DMS 273 treated with DMSO at 0.1 percent for 48 hours (cell line): ENCODE measurements at regions not wholly inside any gene's neighbourhood (a gene's known extent, or its start where the extent isn't known, plus 50 kb on each side); places are given as distances from the start of the nearest gene placed in this dataset.

Experiments
- DNase-seq: peaks from one replicate; lab custom pipeline; 2025; lab: John Stamatoyannopoulos, UW

- DNase-seq: no peak
Observed at GRCh38 chr11:130585545-130585944, 137.1 kb downstream of the ADAMTS15 start.

DNA sequence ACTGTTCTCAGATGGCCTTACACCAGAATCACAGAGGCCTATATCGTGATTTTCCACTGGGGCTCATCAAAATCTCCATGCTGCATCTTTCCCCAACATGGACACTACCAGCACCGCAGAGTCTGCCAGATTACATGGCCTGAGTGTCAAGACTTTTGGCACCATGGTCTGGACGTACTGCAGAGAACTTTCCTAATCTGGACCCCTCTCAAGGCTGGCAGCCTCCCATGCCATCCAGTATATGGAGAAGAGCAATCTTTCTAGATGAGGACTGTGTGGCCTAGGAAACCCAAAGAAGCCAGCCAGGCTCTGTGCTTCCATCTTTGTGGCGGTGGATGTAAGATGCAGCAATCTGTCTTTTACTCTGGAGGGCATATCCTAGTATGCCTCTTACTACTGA is 139.2 kb downstream of the ADAMTS15 start:
- DNase-seq: no peak

DNA sequence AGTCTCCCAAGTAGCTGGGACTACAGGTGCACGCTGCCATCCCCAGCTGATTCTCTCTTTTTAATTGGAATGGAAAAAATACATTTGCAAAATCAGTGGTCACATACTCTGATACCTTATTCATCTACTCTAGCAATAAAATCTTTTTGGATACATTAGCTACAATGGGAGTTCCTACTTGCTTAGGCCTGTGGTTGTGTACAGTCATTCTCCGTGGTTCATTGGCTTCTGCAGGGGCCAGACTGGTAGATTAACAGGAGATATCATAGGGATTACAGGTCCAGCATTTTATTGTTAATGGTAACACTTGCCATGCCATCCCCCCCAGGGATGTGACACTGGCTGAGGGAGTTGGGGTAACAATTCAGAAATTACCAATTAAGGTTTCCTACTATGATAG is 140.0 kb downstream of the ADAMTS15 start:
- no peak for DNase-seq

DNA sequence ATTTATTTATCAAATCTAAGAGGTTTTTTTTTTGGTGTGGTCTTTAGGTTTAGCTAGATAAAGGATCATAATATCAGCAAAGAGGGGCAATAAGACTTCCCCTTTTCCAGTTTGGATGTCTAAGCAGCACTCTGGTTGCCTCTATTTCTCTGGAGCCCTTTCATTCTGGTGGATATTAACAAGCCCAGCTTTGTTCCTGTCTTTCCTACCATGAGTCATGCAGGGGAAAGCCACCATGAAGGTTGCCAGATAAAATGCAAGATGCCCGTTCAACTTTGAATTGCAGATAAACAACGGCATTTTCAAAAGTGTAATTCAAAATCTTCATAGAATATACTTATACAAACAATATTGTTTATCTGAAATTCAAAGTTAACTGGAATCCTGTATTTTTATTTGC is 143.6 kb downstream of the ADAMTS15 start:
- DNase-seq: no peak

GRCh38 chr11:130593064-130593463 is 144.6 kb downstream of the ADAMTS15 start:
- no peak for DNase-seq

- no peak for DNase-seq
Observed at GRCh38 chr11:130598433-130598832, 150.0 kb downstream of the ADAMTS15 start.

- DNase-seq: no peak
Observed at GRCh38 chr11:130599073-130599654, 150.7 kb downstream of the ADAMTS15 start.

GRCh38 chr11:130600139-130600538 is 151.7 kb downstream of the ADAMTS15 start:
- no peak for DNase-seq

DNA sequence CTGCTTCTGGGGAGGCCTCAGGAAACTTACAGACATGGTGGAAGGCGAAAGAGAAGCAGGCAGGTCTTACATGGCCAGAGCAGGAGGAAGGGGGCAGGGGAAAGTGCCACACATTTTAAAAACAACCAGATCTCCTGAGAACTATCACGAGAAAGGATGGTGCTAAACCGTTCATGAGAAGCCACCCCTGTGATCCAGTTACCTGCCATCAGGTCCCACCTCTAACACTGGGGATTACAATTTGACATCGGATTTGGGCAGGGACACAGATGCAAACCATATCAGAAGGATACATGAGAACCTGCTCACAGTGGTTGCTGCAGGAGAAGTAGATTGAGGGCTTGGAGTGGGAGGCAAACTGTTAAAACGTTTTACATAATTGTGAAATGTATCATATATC is 152.2 kb downstream of the ADAMTS15 start:
- no peak for DNase-seq

- DNase-seq: no peak
Observed at GRCh38 chr11:130601141-130601540, 152.7 kb downstream of the ADAMTS15 start.

DNA sequence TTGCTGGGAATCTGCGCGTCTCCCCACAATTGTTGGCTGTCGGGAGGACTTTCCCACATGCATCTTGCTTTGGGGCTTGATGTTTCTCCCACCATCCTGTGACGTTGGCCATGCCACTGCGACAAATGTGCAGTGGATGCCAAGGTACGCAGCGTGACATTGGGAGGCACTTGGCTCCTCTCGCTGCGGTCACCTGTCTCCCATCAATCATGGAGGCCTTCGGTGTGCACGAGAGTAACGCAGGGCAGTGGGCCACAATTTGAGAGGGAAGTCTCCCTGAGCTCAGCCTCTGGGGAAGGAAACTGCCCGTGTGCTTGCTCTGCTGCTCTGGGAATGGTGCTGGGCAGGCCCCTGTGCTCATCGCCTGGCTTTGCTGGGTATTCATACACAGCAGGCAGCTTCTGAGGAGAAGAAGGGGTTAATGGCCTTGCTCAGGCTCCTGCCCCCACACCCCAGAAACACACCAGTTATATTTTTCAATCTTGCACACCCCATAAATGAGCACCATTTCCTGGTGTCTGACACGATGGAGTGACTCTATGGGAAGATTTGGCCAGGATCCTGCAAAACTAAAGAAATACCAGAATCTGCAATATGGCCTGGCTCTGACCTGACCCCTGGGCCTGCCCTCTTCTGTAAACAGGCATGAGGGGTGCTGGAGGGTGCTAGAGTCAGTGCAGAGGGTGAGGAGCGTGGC is 153.5 kb downstream of the ADAMTS15 start:
- no peak for DNase-seq

DNA sequence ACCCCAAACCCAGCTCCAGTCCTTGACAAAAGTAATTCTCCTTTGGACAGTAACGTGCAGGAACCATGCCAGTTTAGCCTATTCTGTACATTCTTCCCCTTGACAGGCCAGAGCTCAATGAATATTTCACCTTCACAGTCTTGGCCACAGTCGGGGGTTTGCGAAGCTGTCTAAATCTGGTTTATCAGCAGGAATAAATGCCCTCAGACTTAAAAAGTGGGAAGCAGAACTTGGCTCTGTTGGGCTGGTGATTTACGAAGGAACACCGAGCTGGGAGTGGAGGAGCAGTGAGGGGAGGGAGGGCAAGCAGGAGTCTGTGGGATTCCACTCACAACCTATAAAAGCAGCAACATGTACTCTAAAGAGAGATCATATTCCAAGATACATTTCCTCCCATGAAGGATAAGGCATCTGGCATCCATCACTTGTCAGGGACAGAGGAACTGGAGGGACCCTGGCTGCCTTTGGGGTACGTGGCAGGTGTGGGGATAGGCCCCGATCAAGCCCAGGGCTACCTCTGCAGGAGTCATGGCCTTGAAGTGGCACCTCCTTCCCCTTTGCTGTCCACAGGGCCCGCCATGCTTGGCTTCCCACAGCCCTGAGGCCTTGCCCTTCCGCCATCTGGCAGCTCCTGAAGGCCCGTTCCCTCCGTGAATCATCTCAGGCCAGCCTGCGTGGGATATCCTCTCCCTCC is 154.3 kb downstream of the ADAMTS15 start:
- no peak for DNase-seq

- no peak for DNase-seq
Observed at GRCh38 chr11:130603335-130603906, 155.0 kb downstream of the ADAMTS15 start.

DNA sequence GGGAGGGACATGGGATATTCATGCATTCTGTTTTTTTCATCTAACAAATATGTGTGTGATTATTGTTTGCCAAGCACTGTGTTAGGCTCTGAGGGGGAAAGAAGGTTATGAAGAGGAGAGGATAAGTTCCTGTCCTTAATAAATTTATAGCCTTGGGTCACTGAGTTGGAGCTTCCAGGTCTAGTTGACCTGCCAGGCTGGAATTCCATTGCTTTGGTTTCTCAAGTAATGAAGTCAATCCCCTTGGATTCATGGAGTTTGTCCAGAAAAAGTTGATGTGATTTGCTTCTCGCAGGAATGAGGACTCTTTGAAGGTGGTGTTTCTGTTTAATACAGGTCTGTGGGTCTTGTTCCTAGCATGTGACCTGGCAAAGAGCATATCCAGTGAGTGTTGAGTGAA is 156.2 kb downstream of the ADAMTS15 start:
- DNase-seq: no peak

DNA sequence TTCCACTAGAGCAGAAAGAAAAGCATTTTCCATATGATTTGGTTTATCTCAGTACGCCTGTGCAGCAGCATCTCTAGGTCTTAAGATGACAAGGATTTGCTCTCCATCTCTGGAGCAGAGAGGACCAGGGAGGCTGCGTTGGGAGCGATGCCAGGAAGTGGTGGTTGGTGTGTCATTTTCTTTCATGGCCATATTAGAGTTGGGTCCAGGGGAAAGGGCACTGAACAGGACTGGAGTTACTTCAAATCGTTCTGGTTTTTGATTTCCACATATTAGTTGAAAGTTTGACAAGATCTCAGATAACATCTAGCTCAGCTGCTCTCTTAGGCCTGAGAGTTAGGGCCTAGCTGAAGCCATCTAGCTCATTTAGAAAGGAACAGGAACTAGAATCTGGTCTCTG is 157.7 kb downstream of the ADAMTS15 start:
- DNase-seq: no peak

GRCh38 chr11:130606781-130607511 is 158.5 kb downstream of the ADAMTS15 start:
- no peak for DNase-seq

- DNase-seq: no peak
Observed at GRCh38 chr11:130608287-130608686, 159.8 kb downstream of the ADAMTS15 start.

DNA sequence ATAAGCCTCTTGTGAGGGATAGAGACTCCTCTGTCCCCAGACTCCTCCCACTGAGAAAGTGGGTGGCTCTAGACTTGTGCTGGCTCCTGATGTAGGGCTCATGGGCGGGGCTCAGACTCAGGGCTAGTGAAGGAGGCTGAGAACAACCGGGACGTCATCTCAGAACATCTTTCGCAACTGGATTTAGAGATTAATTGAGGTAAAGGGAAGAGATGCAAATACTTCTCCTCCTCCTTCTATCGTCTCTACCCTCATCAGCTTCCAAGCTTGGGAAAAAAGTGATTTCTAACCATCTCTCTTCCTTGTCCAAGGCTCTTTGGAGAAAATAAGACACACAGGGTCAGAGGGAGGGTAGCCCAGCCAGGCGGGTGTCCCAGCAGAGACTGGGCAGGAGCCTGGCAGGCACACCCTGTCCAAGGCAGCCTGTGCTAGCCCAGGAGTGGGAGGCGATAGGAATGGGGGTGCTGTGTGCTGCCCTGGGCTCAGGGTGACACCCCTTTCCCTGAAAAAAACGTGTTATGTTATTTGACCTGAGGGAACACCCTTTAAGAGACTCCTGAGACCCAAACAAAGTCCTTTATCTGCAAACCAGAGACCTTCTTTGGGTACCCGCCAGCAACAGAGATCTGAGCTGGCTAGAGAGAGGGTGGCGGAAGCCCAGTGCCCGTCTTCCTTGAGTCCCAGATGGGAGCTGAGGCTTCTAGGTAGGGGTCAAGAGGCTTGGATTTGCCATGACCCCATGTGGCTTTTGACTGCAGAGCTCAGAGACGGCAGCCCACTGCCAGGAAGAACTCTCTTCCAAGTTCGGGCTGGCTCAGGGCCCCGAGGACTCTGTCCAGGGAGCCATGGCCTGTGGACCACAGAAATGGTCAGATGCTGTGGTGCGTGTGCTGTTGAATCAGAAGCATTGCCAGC is 160.9 kb downstream of the ADAMTS15 start:
- DNase-seq: no peak

- DNase-seq: no peak
Observed at GRCh38 chr11:130611791-130612251, 163.4 kb downstream of the ADAMTS15 start.

DNA sequence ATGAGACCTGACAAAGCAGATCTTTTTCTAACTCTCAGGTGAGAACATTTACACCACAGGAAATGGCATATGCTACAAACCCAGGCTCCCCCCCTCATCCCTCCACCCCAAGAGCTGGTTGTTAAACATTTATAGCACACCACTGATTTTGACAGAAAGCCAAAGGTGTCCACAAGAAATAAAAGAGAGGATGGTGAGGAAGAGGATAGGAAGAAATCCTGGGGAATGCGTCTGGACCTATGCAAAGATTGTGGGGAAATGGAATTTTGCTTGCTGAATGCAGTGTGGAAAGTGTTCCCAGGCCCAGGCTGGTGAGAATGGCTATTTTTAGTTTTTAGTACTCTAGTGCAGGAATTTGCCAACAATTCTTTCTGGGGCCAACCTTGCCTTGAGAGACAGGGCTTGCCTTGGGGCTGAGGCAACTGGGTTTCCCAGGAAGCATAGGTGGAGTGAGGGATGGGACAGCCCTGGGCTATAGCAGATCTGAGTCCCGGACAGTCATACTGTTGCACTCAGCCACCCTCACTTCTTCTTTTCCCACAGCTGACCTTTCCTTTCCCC is 163.9 kb downstream of the ADAMTS15 start:
- no peak for DNase-seq

DNA sequence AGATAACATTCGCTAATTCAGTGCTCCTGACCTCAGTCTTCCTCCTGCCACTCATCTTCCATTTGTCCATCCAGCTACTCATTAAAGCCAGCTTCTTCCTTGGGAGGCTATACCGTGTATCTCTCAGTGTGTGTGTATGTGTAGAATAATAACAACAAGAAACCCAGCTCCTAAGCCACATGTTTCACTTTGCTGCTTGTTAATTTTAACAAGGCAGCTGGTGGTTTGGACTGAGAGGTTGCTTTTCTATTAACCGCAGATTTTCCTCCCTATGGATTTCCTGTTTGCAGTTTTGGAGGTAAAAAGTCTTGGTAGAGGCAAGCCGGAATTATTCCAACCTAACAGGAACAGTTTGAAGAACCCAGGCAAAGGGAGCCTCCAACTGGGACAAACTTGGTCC is 165.0 kb downstream of the ADAMTS15 start:
- DNase-seq: no peak
